ENCODE measurements at regions not wholly inside any gene's neighbourhood (a gene's known extent, or its start where the extent isn't known, plus 50 kb on each side); places are given as distances from the start of the nearest gene placed in this dataset.

DNA sequence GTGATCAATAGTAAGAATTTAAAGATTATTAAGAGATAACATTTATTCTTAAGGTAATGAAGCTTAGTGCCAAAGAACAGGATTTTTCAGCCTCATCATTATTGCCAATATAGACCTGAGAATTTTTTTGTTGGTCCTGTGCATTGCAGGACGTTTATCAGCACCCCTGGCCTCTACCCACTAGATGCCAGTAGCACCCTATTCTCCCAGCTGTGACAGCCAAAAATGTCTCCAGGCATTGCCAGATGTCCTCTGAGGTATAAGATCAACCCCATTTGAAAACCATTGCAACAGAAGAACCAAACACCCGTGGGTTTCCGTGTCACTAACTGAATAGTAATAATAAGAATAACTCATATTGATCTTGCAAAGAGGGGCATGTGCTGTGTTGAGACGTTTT, 700.0 kb upstream of the SOX11 start:
- Histone ChIP-seq H3K9me3 (ENCODE audit: control insufficient read depth, insufficient read depth, low read depth, low read length) (no peaks in the 10 kb centered on the region), H3K36me3 (ENCODE audit: control insufficient read depth in 2 of 2, insufficient read depth in 1 of 2, low read length in 2 of 2) (no peaks in the 10 kb centered on the region), H3K4me1 (ENCODE audit: control insufficient read depth, insufficient read depth, low read length) (no peaks in the 10 kb centered on the region), H3K4me3 (ENCODE audit: low read depth, low read length) (no peak overlapping the region), H3K27ac (ENCODE audit: extremely low read depth, low read depth, low read length) (no peak overlapping the region)
- ChIA-PET CTCF (interaction anchor here (0.9 kb wide), 1 partner anchor 374 kb away, joined by 3 read pairs; no protein-coding TSS in a partner anchor), POLR2A (no interaction called here)
- TF ChIP-seq ZNF623 (tag by site-specific recombination; IDR thresholded peaks at IDR 0.05) = no peak
- no peak for TF ChIP-seq ZSCAN23 (tag by site-specific recombination; IDR thresholded peaks at IDR 0.05)
- TF ChIP-seq ZNF2 (tag by site-specific recombination; IDR thresholded peaks at IDR 0.05) = no peak
- TF ChIP-seq, protein P1, sequence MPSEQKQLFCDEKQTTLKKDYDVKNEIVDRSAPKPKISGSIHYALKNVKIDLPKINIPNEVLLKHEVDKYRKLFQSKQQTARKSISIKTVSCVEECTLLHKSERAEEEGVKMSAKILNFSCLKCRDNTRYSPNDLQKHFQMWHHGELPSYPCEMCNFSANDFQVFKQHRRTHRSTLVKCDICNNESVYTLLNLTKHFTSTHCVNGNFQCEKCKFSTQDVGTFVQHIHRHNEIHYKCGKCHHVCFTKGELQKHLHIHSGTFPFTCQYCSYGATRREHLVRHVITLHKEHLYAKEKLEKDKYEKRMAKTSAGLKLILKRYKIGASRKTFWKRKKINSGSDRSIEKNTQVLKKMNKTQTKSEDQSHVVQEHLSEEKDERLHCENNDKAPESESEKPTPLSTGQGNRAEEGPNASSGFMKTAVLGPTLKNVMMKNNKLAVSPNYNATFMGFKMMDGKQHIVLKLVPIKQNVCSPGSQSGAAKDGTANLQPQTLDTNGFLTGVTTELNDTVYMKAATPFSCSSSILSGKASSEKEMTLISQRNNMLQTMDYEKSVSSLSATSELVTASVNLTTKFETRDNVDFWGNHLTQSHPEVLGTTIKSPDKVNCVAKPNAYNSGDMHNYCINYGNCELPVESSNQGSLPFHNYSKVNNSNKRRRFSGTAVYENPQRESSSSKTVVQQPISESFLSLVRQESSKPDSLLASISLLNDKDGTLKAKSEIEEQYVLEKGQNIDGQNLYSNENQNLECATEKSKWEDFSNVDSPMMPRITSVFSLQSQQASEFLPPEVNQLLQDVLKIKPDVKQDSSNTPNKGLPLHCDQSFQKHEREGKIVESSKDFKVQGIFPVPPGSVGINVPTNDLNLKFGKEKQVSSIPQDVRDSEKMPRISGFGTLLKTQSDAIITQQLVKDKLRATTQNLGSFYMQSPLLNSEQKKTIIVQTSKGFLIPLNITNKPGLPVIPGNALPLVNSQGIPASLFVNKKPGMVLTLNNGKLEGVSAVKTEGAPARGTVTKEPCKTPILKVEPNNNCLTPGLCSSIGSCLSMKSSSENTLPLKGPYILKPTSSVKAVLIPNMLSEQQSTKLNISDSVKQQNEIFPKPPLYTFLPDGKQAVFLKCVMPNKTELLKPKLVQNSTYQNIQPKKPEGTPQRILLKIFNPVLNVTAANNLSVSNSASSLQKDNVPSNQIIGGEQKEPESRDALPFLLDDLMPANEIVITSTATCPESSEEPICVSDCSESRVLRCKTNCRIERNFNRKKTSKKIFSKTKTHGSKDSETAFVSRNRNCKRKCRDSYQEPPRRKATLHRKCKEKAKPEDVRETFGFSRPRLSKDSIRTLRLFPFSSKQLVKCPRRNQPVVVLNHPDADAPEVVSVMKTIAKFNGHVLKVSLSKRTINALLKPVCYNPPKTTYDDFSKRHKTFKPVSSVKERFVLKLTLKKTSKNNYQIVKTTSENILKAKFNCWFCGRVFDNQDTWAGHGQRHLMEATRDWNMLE (tag by site-specific recombination; conservative IDR thresholded peaks at IDR 0.05; ENCODE audit: low read depth) = no peak
- no peak for TF ChIP-seq MEIS1 (CRISPR knock-in tag; IDR thresholded peaks at IDR 0.05; ENCODE audit: borderline replicate concordance)
- TF ChIP-seq, protein P2, sequence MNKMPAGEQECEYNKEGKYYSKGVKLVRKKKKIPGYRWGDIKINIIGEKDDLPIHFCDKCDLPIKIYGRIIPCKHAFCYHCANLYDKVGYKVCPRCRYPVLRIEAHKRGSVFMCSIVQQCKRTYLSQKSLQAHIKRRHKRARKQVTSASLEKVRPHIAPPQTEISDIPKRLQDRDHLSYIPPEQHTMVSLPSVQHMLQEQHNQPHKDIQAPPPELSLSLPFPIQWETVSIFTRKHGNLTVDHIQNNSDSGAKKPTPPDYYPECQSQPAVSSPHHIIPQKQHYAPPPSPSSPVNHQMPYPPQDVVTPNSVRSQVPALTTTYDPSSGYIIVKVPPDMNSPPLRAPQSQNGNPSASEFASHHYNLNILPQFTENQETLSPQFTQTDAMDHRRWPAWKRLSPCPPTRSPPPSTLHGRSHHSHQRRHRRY (tag by site-specific recombination; IDR thresholded peaks at IDR 0.05) = no peak
- no peak for TF ChIP-seq ZNF133 (tag by site-specific recombination; IDR thresholded peaks at IDR 0.05)
- TF ChIP-seq, protein P3, sequence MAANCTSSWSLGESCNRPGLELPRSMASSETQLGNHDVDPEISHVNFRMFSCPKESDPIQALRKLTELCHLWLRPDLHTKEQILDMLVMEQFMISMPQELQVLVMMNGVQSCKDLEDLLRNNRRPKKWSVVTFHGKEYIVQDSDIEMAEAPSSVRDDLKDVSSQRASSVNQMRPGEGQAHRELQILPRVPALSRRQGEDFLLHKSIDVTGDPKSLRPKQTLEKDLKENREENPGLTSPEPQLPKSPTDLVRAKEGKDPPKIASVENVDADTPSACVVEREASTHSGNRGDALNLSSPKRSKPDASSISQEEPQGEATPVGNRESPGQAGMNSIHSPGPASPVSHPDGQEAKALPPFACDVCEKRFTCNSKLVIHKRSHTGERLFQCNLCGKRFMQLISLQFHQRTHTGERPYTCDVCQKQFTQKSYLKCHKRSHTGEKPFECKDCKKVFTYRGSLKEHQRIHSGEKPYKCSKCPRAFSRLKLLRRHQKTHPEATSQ (tag by site-specific recombination; IDR thresholded peaks at IDR 0.05) = no peak
- no peak for TF ChIP-seq ZNF664 (tag by site-specific recombination; IDR thresholded peaks at IDR 0.05)

DNA sequence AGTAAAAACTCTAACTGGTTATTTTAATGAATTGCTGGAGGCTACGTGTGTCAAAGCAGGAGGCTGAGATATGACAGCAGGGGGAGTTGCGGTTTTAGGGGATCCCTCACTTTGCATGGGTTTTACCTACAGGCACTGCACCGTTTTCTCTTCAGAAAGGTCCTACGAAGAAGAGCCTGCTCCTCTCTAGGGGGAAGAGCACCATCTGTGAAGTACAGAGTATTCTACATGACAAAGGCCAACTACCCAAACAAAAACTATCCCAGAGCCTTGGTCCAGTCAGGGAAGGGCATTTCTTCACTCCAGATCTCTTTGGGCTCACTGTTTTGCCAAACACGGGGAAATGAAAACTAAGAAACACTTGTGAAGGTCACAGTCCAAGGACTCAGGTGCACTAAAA, 696.7 kb upstream of the SOX11 start:
- H3K36me3 ChIP-seq (ENCODE audit: control insufficient read depth in 2 of 2, insufficient read depth in 1 of 2, low read length in 2 of 2) = no peaks in the 10 kb centered on the region
- no peaks in the 10 kb centered on the region for H3K4me1 ChIP-seq (ENCODE audit: control insufficient read depth, insufficient read depth, low read length)
- TF ChIP-seq ZNF670 (tag by site-specific recombination; IDR thresholded peaks at IDR 0.05; ENCODE audit: low read depth) (no peak), ZNF626 (tag by site-specific recombination; IDR thresholded peaks at IDR 0.05) (no peak), MZF1 (tag by site-specific recombination; IDR thresholded peaks at IDR 0.05; ENCODE audit: borderline replicate concordance) (no peak), KLF10 (tag by site-specific recombination; IDR thresholded peaks at IDR 0.05) (no peak), ZNF19 (tag by site-specific recombination; IDR thresholded peaks at IDR 0.05; ENCODE audit: low read depth) (no peak), ZNF404 (tag by site-specific recombination; IDR thresholded peaks at IDR 0.05) (no peak), SCRT1 (tag by site-specific recombination; IDR thresholded peaks at IDR 0.05; ENCODE audit: borderline replicate concordance) (no peak)
- TF ChIP-seq, protein P4, sequence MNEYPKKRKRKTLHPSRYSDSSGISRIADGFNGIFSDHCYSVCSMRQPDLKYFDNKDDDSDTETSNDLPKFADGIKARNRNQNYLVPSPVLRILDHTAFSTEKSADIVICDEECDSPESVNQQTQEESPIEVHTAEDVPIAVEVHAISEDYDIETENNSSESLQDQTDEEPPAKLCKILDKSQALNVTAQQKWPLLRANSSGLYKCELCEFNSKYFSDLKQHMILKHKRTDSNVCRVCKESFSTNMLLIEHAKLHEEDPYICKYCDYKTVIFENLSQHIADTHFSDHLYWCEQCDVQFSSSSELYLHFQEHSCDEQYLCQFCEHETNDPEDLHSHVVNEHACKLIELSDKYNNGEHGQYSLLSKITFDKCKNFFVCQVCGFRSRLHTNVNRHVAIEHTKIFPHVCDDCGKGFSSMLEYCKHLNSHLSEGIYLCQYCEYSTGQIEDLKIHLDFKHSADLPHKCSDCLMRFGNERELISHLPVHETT (tag by site-specific recombination; IDR thresholded peaks at IDR 0.05) = no peak
- H3K9me3 ChIP-seq (ENCODE audit: control insufficient read depth, insufficient read depth, low read depth, low read length) = no peaks in the 10 kb centered on the region
- ChIA-PET POLR2A (no interaction called here), CTCF (no interaction called here)
- no peak overlapping the region for H3K27ac ChIP-seq (ENCODE audit: extremely low read depth, low read depth, low read length)
- H3K4me3 ChIP-seq (ENCODE audit: low read depth, low read length) = no peak overlapping the region
